ENCODE measurements at regions not wholly inside any gene's neighbourhood (a gene's known extent, or its start where the extent isn't known, plus 50 kb on each side); places are given as distances from the start of the nearest gene placed in this dataset.

GRCh38 chr18:24964216-24964615 is 387.8 kb downstream of the ZNF521 start:
- Mint-ChIP-seq H3K27me3 (peaks cover 3% of the 10 kb centered on the region), H3K36me3 (no peaks in the 10 kb centered on the region), H3K4me1 (peaks cover 6% of the 10 kb centered on the region), H3K4me3 (no peak overlapping the region), H3K27ac (peak overlapping the region; percentile 60), H3K9me3 (peaks cover 1% of the 10 kb centered on the region)
- DNase-seq (ENCODE audit: low spot score in 2 of 2) (peak; percentile 14 to 37), ATAC-seq (ENCODE audit: low read depth) (peak; percentile 100)

GRCh38 chr18:24968238-24968775 is 383.7 kb downstream of the ZNF521 start:
- no peak overlapping the region for H3K4me3 Mint-ChIP-seq

GRCh38 chr18:24972577-24972976 is 379.4 kb downstream of the ZNF521 start:
- no peaks in the 10 kb centered on the region for H3K27me3 Mint-ChIP-seq
- DNase-seq (ENCODE audit: low spot score in 2 of 2), result no peak
- no peak for ATAC-seq (ENCODE audit: low read depth)
- H3K4me3 Mint-ChIP-seq, result no peak overlapping the region
- H3K4me1 Mint-ChIP-seq, result no peaks in the 10 kb centered on the region
- no peaks in the 10 kb centered on the region for H3K36me3 Mint-ChIP-seq
- no peaks in the 10 kb centered on the region for H3K9me3 Mint-ChIP-seq
- no peak overlapping the region for H3K27ac Mint-ChIP-seq

More at GRCh38 chr18:24968238-24968775, 383.7 kb downstream of the ZNF521 start:
- DNase-seq (ENCODE audit: low spot score in 2 of 2) (no peak), ATAC-seq (ENCODE audit: low read depth) (no peak)
- Mint-ChIP-seq H3K36me3 (no peaks in the 10 kb centered on the region), H3K27ac (no peak overlapping the region), H3K4me1 (peaks cover 6% of the 10 kb centered on the region), H3K9me3 (no peaks in the 10 kb centered on the region), H3K27me3 (no peaks in the 10 kb centered on the region)

GRCh38 chr18:24974431-24974830 is 377.5 kb downstream of the ZNF521 start:
- Mint-ChIP-seq H3K27ac (no peak overlapping the region), H3K4me1 (no peaks in the 10 kb centered on the region)

GRCh38 chr18:24975496-24976372 is 376.2 kb downstream of the ZNF521 start:
- H3K4me1 Mint-ChIP-seq, result no peaks in the 10 kb centered on the region

More at GRCh38 chr18:24974431-24974830, 377.5 kb downstream of the ZNF521 start:
- no peak for DNase-seq (ENCODE audit: low spot score in 2 of 2)
- H3K9me3 Mint-ChIP-seq, result no peaks in the 10 kb centered on the region
- no peak overlapping the region for H3K4me3 Mint-ChIP-seq
- ATAC-seq (ENCODE audit: low read depth), result no peak
- H3K36me3 Mint-ChIP-seq, result no peaks in the 10 kb centered on the region
- no peaks in the 10 kb centered on the region for H3K27me3 Mint-ChIP-seq

GRCh38 chr18:24976502-24976901 is 375.5 kb downstream of the ZNF521 start:
- no peak for ATAC-seq (ENCODE audit: low read depth)
- no peak for DNase-seq (ENCODE audit: low spot score in 2 of 2)
- no peaks in the 10 kb centered on the region for H3K36me3 Mint-ChIP-seq
- H3K27ac Mint-ChIP-seq, result no peak overlapping the region
- H3K9me3 Mint-ChIP-seq, result no peaks in the 10 kb centered on the region
- no peak overlapping the region for H3K4me3 Mint-ChIP-seq
- H3K27me3 Mint-ChIP-seq, result no peaks in the 10 kb centered on the region
- no peaks in the 10 kb centered on the region for H3K4me1 Mint-ChIP-seq

More at GRCh38 chr18:24975496-24976372, 376.2 kb downstream of the ZNF521 start:
- no peak for ATAC-seq (ENCODE audit: low read depth)
- Mint-ChIP-seq H3K27me3 (no peaks in the 10 kb centered on the region), H3K36me3 (no peaks in the 10 kb centered on the region), H3K27ac (no peak overlapping the region), H3K9me3 (no peaks in the 10 kb centered on the region), H3K4me3 (no peak overlapping the region)
- no peak for DNase-seq (ENCODE audit: low spot score in 2 of 2)

- H3K27me3 Mint-ChIP-seq, result no peaks in the 10 kb centered on the region
- DNase-seq (ENCODE audit: low spot score in 2 of 2) (no peak), ATAC-seq (ENCODE audit: low read depth) (no peak)
- no peaks in the 10 kb centered on the region for H3K4me1 Mint-ChIP-seq
- no peak overlapping the region for H3K4me3 Mint-ChIP-seq
- H3K9me3 Mint-ChIP-seq, result no peaks in the 10 kb centered on the region
- no peak overlapping the region for H3K27ac Mint-ChIP-seq
- H3K36me3 Mint-ChIP-seq, result no peaks in the 10 kb centered on the region
Measured at GRCh38 chr18:24979235-24979634, 372.7 kb downstream of the ZNF521 start.

- no peaks in the 10 kb centered on the region for H3K9me3 Mint-ChIP-seq
- no peaks in the 10 kb centered on the region for H3K4me1 Mint-ChIP-seq
- no peak overlapping the region for H3K27ac Mint-ChIP-seq
- ATAC-seq (ENCODE audit: low read depth) (no peak), DNase-seq (ENCODE audit: low spot score in 2 of 2) (no peak)
- H3K36me3 Mint-ChIP-seq, result no peaks in the 10 kb centered on the region
- H3K4me3 Mint-ChIP-seq, result no peak overlapping the region
- peaks cover 1% of the 10 kb centered on the region for H3K27me3 Mint-ChIP-seq
Measured at GRCh38 chr18:24982831-24983230, 369.1 kb downstream of the ZNF521 start.

- Mint-ChIP-seq H3K9me3 (no peaks in the 10 kb centered on the region), H3K4me3 (no peak overlapping the region), H3K4me1 (no peaks in the 10 kb centered on the region), H3K36me3 (no peaks in the 10 kb centered on the region), H3K27me3 (peaks cover 4% of the 10 kb centered on the region), H3K27ac (no peak overlapping the region)
- ATAC-seq (ENCODE audit: low read depth), result no peak
- DNase-seq (ENCODE audit: low spot score in 2 of 2), result no peak
Measured at GRCh38 chr18:24983566-24984139, 368.3 kb downstream of the ZNF521 start.

- no peaks in the 10 kb centered on the region for H3K9me3 Mint-ChIP-seq
- peaks cover 2% of the 10 kb centered on the region for H3K4me1 Mint-ChIP-seq
- no peaks in the 10 kb centered on the region for H3K36me3 Mint-ChIP-seq
- DNase-seq (ENCODE audit: low spot score in 2 of 2) (no peak), ATAC-seq (ENCODE audit: low read depth) (no peak)
- H3K27ac Mint-ChIP-seq, result no peak overlapping the region
- H3K27me3 Mint-ChIP-seq, result peaks cover 4% of the 10 kb centered on the region
- H3K4me3 Mint-ChIP-seq, result no peak overlapping the region
Measured at GRCh38 chr18:24985586-24985985, 366.4 kb downstream of the ZNF521 start.

- Mint-ChIP-seq H3K36me3 (no peaks in the 10 kb centered on the region), H3K27me3 (peaks cover 5% of the 10 kb centered on the region), H3K27ac (no peak overlapping the region), H3K4me3 (no peak overlapping the region), H3K9me3 (no peaks in the 10 kb centered on the region), H3K4me1 (peaks cover 2% of the 10 kb centered on the region)
- ATAC-seq (ENCODE audit: low read depth), result no peak
- no peak for DNase-seq (ENCODE audit: low spot score in 2 of 2)
Measured at GRCh38 chr18:24986666-24987302, 365.2 kb downstream of the ZNF521 start.

GRCh38 chr18:24987303-24988252 is 364.4 kb downstream of the ZNF521 start:
- Mint-ChIP-seq H3K9me3 (no peaks in the 10 kb centered on the region), H3K27me3 (peaks cover 7% of the 10 kb centered on the region), H3K4me3 (no peak overlapping the region), H3K4me1 (peaks cover 2% of the 10 kb centered on the region), H3K27ac (no peak overlapping the region), H3K36me3 (no peaks in the 10 kb centered on the region)
- DNase-seq (ENCODE audit: low spot score in 2 of 2) (no peak), ATAC-seq (ENCODE audit: low read depth) (no peak)

- H3K27ac Mint-ChIP-seq, result no peak overlapping the region
- no peaks in the 10 kb centered on the region for H3K36me3 Mint-ChIP-seq
- ATAC-seq (ENCODE audit: low read depth) (no peak), DNase-seq (ENCODE audit: low spot score in 2 of 2) (no peak)
- peaks cover 2% of the 10 kb centered on the region for H3K4me1 Mint-ChIP-seq
- peaks cover 7% of the 10 kb centered on the region for H3K27me3 Mint-ChIP-seq
- no peak overlapping the region for H3K4me3 Mint-ChIP-seq
- no peaks in the 10 kb centered on the region for H3K9me3 Mint-ChIP-seq
Measured at GRCh38 chr18:24988253-24988840, 363.6 kb downstream of the ZNF521 start.
